Adrenal gland (tissue), 5 donors: ENCODE measurements at regions not wholly inside any gene's neighbourhood (a gene's known extent, or its start where the extent isn't known, plus 50 kb on each side); places are given as distances from the start of the nearest gene placed in this dataset.

Source experiments
- POLR2A ChIP-seq, 2 donors: fragments of 450-650 bp; IDR thresholded peaks; one replicate each; pipeline ENCODE4 v1.6.1; 2017; ENCODE audit warnings: antibody characterized with exemption in 2 of 2, mild to moderate bottlenecking in 2 of 2, moderate library complexity in 1 of 2
- TF ChIP-seq, protein P1 (sequence below), 6 experiments: fragments of 450-650 bp in 4 of 6; fragments of 200-600 bp in 2 of 6; sonication (generic) in 1 of 6; IDR thresholded peaks; 1 replicate in 5 of 6; 2 replicates in 1 of 6; pipeline versions ENCODE4 v1.5.1 to v1.8.0; 2016 to 2021; ENCODE audit warnings: antibody characterized with exemption in 6 of 6, mild to moderate bottlenecking in 2 of 6, moderate library complexity in 1 of 6
- donor health status: DM: no; HTN: no; CAD: no.

DNA sequence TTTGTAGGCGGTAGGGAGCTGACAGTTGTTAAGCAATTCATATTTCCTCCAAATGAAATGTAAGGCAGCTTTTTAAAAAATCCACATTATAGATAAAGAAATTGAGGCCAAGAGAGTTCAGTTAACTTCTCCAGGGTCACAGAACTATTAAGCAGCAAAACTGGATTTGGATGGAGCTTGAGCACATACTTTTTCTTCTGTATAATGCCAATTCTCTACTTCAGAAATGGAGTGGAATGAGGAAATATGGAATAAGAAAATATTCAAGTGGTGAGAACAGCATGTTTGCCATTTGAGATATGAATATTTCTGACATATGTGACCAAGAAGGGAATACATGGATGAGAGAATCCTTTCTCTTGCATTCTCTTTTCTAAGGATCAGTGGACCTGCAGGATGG, 233.1 kb downstream of the FOXG1 start:
- TF ChIP-seq, protein P1, sequence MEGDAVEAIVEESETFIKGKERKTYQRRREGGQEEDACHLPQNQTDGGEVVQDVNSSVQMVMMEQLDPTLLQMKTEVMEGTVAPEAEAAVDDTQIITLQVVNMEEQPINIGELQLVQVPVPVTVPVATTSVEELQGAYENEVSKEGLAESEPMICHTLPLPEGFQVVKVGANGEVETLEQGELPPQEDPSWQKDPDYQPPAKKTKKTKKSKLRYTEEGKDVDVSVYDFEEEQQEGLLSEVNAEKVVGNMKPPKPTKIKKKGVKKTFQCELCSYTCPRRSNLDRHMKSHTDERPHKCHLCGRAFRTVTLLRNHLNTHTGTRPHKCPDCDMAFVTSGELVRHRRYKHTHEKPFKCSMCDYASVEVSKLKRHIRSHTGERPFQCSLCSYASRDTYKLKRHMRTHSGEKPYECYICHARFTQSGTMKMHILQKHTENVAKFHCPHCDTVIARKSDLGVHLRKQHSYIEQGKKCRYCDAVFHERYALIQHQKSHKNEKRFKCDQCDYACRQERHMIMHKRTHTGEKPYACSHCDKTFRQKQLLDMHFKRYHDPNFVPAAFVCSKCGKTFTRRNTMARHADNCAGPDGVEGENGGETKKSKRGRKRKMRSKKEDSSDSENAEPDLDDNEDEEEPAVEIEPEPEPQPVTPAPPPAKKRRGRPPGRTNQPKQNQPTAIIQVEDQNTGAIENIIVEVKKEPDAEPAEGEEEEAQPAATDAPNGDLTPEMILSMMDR (IDR thresholded peaks at IDR 0.05), result no peak
- no peak for TF ChIP-seq POLR2A (IDR thresholded peaks at IDR 0.05)
